CMK (cell line): ENCODE measurements at regions not wholly inside any gene's neighbourhood (a gene's known extent, or its start where the extent isn't known, plus 50 kb on each side); places are given as distances from the start of the nearest gene placed in this dataset.
"Not testable (repeated sequence)": the region's sequence is repeated elsewhere in the genome, so short reads cannot be mapped to it uniquely, and the experiment has no call there.

Experiments
- DNase-seq: peaks from one replicate; pipeline ENCODE4 v3.0.0-alpha.2; 2010; ENCODE audit warnings: low read depth

- no peak for DNase-seq
Measured at GRCh38 chr1:219726480-219727272, 113.8 kb upstream of the ZC3H11B start.

GRCh38 chr1:219724440-219724839 lies 111.5 kb upstream of the ZC3H11B start:
- DNase-seq: no peak

GRCh38 chr1:219717536-219717935 lies 104.6 kb upstream of the ZC3H11B start:
- DNase-seq: no peak

GRCh38 chr1:219716611-219717114 lies 103.8 kb upstream of the ZC3H11B start:
- DNase-seq: no peak

GRCh38 chr1:219713981-219714381 lies 101.1 kb upstream of the ZC3H11B start:
- no peak for DNase-seq

GRCh38 chr1:219712506-219712905 lies 99.6 kb upstream of the ZC3H11B start:
- no peak for DNase-seq

GRCh38 chr1:219710529-219711194 lies 97.8 kb upstream of the ZC3H11B start:
- no peak for DNase-seq

GRCh38 chr1:219708919-219709543 lies 96.1 kb upstream of the ZC3H11B start:
- no peak for DNase-seq

GRCh38 chr1:219707885-219708284 lies 95.0 kb upstream of the ZC3H11B start:
- DNase-seq: not testable (repeated sequence)

GRCh38 chr1:219704331-219704730 lies 91.4 kb upstream of the ZC3H11B start:
- not testable (repeated sequence) for DNase-seq

- DNase-seq: no peak
Measured at GRCh38 chr1:219703368-219703639, 90.4 kb upstream of the ZC3H11B start.

- no peak for DNase-seq
Measured at GRCh38 chr1:219701476-219701875, 88.6 kb upstream of the ZC3H11B start.

- DNase-seq: no peak
Measured at GRCh38 chr1:219699870-219700269, 87.0 kb upstream of the ZC3H11B start.

- DNase-seq: no peak
Measured at GRCh38 chr1:219697682-219698081, 84.8 kb upstream of the ZC3H11B start.

GRCh38 chr1:219692981-219693380 lies 80.1 kb upstream of the ZC3H11B start:
- no peak for DNase-seq

GRCh38 chr1:219689774-219690173 lies 76.9 kb upstream of the ZC3H11B start:
- no peak for DNase-seq

GRCh38 chr1:219687779-219688178 lies 74.9 kb upstream of the ZC3H11B start:
- DNase-seq: no peak

GRCh38 chr1:219686171-219686570 lies 73.3 kb upstream of the ZC3H11B start:
- no peak for DNase-seq

- DNase-seq: no peak
Measured at GRCh38 chr1:219682788-219683187, 69.9 kb upstream of the ZC3H11B start.

- no peak for DNase-seq
Measured at GRCh38 chr1:219681876-219682275, 69.0 kb upstream of the ZC3H11B start.

GRCh38 chr1:219676012-219676765 lies 63.3 kb upstream of the ZC3H11B start:
- DNase-seq: no peak

GRCh38 chr1:219670426-219671149 lies 57.7 kb upstream of the ZC3H11B start:
- no peak for DNase-seq
